ENCODE measurements at regions not wholly inside any gene's neighbourhood (a gene's known extent, or its start where the extent isn't known, plus 50 kb on each side); places are given as distances from the start of the nearest gene placed in this dataset.

- no peak for TF ChIP-seq POLR2A (IDR thresholded peaks at IDR 0.05)
- TF ChIP-seq, protein P1, sequence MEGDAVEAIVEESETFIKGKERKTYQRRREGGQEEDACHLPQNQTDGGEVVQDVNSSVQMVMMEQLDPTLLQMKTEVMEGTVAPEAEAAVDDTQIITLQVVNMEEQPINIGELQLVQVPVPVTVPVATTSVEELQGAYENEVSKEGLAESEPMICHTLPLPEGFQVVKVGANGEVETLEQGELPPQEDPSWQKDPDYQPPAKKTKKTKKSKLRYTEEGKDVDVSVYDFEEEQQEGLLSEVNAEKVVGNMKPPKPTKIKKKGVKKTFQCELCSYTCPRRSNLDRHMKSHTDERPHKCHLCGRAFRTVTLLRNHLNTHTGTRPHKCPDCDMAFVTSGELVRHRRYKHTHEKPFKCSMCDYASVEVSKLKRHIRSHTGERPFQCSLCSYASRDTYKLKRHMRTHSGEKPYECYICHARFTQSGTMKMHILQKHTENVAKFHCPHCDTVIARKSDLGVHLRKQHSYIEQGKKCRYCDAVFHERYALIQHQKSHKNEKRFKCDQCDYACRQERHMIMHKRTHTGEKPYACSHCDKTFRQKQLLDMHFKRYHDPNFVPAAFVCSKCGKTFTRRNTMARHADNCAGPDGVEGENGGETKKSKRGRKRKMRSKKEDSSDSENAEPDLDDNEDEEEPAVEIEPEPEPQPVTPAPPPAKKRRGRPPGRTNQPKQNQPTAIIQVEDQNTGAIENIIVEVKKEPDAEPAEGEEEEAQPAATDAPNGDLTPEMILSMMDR (IDR thresholded peaks at IDR 0.05), result no peak
Observed at GRCh38 chr16:79703066-79703465, 102.5 kb upstream of the MAF start.
